Lower leg skin (tissue), 4 donors: ENCODE measurements at regions not wholly inside any gene's neighbourhood (a gene's known extent, or its start where the extent isn't known, plus 50 kb on each side); places are given as distances from the start of the nearest gene placed in this dataset.

Experiments used
- DNase-seq, 2 donors: peaks; one replicate each; pipeline ENCODE4 v3.0.0-alpha.2; 2019; ENCODE audit warnings: low spot score in 2 of 2
- H3K4me3 ChIP-seq: fragments of 200-600 bp; sonication (generic); 2 replicates; pipeline ENCODE4 v1.5.1; 2017; ENCODE audit warnings: mild to moderate bottlenecking, low read depth; ENCODE audit not compliant: poor library complexity, severe bottlenecking
- CTCF ChIP-seq, 3 donors: fragments of 450-650 bp; IDR thresholded peaks; one replicate each; pipeline ENCODE4 v1.5.1; 2016; ENCODE audit warnings: antibody characterized with exemption in 3 of 3, mild to moderate bottlenecking in 3 of 3, moderate library complexity in 2 of 3
- POLR2A ChIP-seq, 2 donors: fragments of 450-650 bp; IDR thresholded peaks; one replicate each; pipeline ENCODE4 v1.6.1; 2016 to 2017; ENCODE audit warnings: antibody characterized with exemption in 2 of 2, mild to moderate bottlenecking in 1 of 2, moderate library complexity in 1 of 2
- WGBS, 2 donors: methylation state at CpG; one replicate each; pipeline ENCODE4 v1.1.5; 2018; 5-methylcytosine and 5-hydroxymethylcytosine counted together
- intact Hi-C: fragments of 100-400 bp; cut with DNase I; formaldehyde crosslinking; loops from one replicate; pipeline ENCODE4 v1.15.0; 2023; ENCODE audit warnings: low total_unique reads

- WGBS, 2 donors, result 12 to 25% methylated on average over 2 of the region's 2 CpGs
- DNase-seq, result no peak
Measured at GRCh38 chr2:157107877-157108276, 149.6 kb upstream of the GALNT5 start.

GRCh38 chr2:157122776-157123175 is 134.7 kb upstream of the GALNT5 start:
- intact Hi-C loops, result no loop called here
- no peak overlapping the region for H3K4me3 ChIP-seq
- TF ChIP-seq CTCF (IDR thresholded peaks at IDR 0.05) (no peak), POLR2A (IDR thresholded peaks at IDR 0.05) (no peak)
- DNase-seq, result no peak
- WGBS, 2 donors, result 39 to 51% methylated on average over 6 of the region's 6 CpGs

More at GRCh38 chr2:157107877-157108276, 149.6 kb upstream of the GALNT5 start:
- no peak overlapping the region for H3K4me3 ChIP-seq
- TF ChIP-seq CTCF (IDR thresholded peaks at IDR 0.05), result no peak
- TF ChIP-seq POLR2A (IDR thresholded peaks at IDR 0.05), result no peak
- intact Hi-C loops, result no loop called here

GRCh38 chr2:157124731-157125130 is 132.8 kb upstream of the GALNT5 start:
- WGBS, 2 donors, result 34 to 36% methylated on average over 2 of the region's 2 CpGs
- TF ChIP-seq POLR2A (IDR thresholded peaks at IDR 0.05) (no peak), CTCF (IDR thresholded peaks at IDR 0.05) (no peak)
- intact Hi-C loops, result no loop called here
- DNase-seq, result no peak
- H3K4me3 ChIP-seq, result no peak overlapping the region

- intact Hi-C loops, result no loop called here
- no peak for TF ChIP-seq CTCF (IDR thresholded peaks at IDR 0.05)
- no peak for TF ChIP-seq POLR2A (IDR thresholded peaks at IDR 0.05)
- no peak overlapping the region for H3K4me3 ChIP-seq
- 61 to 63% methylated on average over 1 of the region's 1 CpG for WGBS, 2 donors
- DNase-seq, result no peak
Measured at GRCh38 chr2:157125685-157126084, 131.8 kb upstream of the GALNT5 start.

GRCh38 chr2:157127249-157128012 is 130.1 kb upstream of the GALNT5 start:
- intact Hi-C loops, result no loop called here
- DNase-seq, result no peak
- TF ChIP-seq POLR2A (IDR thresholded peaks at IDR 0.05), result no peak
- no peak for TF ChIP-seq CTCF (IDR thresholded peaks at IDR 0.05)
- no peak overlapping the region for H3K4me3 ChIP-seq

GRCh38 chr2:157143901-157144300 is 113.6 kb upstream of the GALNT5 start:
- TF ChIP-seq POLR2A (IDR thresholded peaks at IDR 0.05) (no peak), CTCF (IDR thresholded peaks at IDR 0.05) (no peak)
- H3K4me3 ChIP-seq, result no peak overlapping the region
- intact Hi-C loops, result no loop called here
- DNase-seq, result no peak
- 93 to 95% methylated on average over 3 to 4 of the region's 4 CpGs for WGBS, 2 donors
